ENCODE measurements at regions not wholly inside any gene's neighbourhood (a gene's known extent, or its start where the extent isn't known, plus 50 kb on each side); places are given as distances from the start of the nearest gene placed in this dataset.

- TF ChIP-seq FOXP2 (optimal IDR thresholded peaks at IDR 0.05; ENCODE audit: borderline replicate concordance, extremely low read depth, extremely low read length, insufficient read depth) = no peak
- no peak for TF ChIP-seq TAF1 (IDR thresholded peaks at IDR 0.05; ENCODE audit: borderline replicate concordance, insufficient read depth, low read length)
- TF ChIP-seq, protein P1, sequence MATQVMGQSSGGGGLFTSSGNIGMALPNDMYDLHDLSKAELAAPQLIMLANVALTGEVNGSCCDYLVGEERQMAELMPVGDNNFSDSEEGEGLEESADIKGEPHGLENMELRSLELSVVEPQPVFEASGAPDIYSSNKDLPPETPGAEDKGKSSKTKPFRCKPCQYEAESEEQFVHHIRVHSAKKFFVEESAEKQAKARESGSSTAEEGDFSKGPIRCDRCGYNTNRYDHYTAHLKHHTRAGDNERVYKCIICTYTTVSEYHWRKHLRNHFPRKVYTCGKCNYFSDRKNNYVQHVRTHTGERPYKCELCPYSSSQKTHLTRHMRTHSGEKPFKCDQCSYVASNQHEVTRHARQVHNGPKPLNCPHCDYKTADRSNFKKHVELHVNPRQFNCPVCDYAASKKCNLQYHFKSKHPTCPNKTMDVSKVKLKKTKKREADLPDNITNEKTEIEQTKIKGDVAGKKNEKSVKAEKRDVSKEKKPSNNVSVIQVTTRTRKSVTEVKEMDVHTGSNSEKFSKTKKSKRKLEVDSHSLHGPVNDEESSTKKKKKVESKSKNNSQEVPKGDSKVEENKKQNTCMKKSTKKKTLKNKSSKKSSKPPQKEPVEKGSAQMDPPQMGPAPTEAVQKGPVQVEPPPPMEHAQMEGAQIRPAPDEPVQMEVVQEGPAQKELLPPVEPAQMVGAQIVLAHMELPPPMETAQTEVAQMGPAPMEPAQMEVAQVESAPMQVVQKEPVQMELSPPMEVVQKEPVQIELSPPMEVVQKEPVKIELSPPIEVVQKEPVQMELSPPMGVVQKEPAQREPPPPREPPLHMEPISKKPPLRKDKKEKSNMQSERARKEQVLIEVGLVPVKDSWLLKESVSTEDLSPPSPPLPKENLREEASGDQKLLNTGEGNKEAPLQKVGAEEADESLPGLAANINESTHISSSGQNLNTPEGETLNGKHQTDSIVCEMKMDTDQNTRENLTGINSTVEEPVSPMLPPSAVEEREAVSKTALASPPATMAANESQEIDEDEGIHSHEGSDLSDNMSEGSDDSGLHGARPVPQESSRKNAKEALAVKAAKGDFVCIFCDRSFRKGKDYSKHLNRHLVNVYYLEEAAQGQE (IDR thresholded peaks at IDR 0.05; ENCODE audit: insufficient read depth in 1 of 2, low read depth in 2 of 2, low read length in 2 of 2) = no peak
- TF ChIP-seq SIN3A (IDR thresholded peaks at IDR 0.05; ENCODE audit: borderline replicate concordance, insufficient read depth, low read length) = no peak
- no peak for TF ChIP-seq POLR2AphosphoS5 (IDR thresholded peaks at IDR 0.05; ENCODE audit: low read depth, low read length)
Observed at GRCh38 chr18:78208461-78208860, 771.2 kb upstream of the SALL3 start.

- TF ChIP-seq POLR2AphosphoS5 (IDR thresholded peaks at IDR 0.05; ENCODE audit: low read depth, low read length) = no peak
- no peak for TF ChIP-seq SIN3A (IDR thresholded peaks at IDR 0.05; ENCODE audit: borderline replicate concordance, insufficient read depth, low read length)
- no peak for TF ChIP-seq FOXP2 (optimal IDR thresholded peaks at IDR 0.05; ENCODE audit: borderline replicate concordance, extremely low read depth, extremely low read length, insufficient read depth)
- TF ChIP-seq TAF1 (IDR thresholded peaks at IDR 0.05; ENCODE audit: borderline replicate concordance, insufficient read depth, low read length) = no peak
- TF ChIP-seq, protein P1 (IDR thresholded peaks at IDR 0.05; ENCODE audit: insufficient read depth in 1 of 2, low read depth in 2 of 2, low read length in 2 of 2) = no peak
Observed at GRCh38 chr18:78213361-78213994, 766.1 kb upstream of the SALL3 start.

DNA sequence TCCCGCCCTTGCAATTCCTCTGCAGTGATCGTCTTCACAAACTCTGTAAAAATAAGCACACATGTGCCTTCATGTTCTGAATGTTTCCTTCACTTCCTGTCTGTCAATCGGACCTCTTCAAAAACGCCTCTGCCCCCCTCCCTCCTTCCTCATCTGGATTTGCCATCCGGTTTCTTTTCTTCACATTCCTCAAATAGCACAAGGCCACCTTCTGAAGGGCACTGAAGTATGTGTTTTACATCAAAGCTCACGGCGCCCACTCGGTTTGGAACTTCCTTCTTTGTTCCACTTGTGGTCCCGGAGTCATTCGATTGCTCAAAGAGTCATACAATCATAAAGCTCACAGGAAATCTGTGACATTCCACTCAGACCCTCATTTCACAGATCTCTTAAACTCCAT, 758.1 kb upstream of the SALL3 start:
- TF ChIP-seq SIN3A (IDR thresholded peaks at IDR 0.05; ENCODE audit: borderline replicate concordance, insufficient read depth, low read length) (no peak), POLR2AphosphoS5 (IDR thresholded peaks at IDR 0.05; ENCODE audit: low read depth, low read length) (no peak), TAF1 (IDR thresholded peaks at IDR 0.05; ENCODE audit: borderline replicate concordance, insufficient read depth, low read length) (no peak), FOXP2 (optimal IDR thresholded peaks at IDR 0.05; ENCODE audit: borderline replicate concordance, extremely low read depth, extremely low read length, insufficient read depth) (no peak)
- TF ChIP-seq, protein P1 (IDR thresholded peaks at IDR 0.05; ENCODE audit: insufficient read depth in 1 of 2, low read depth in 2 of 2, low read length in 2 of 2) = no peak

DNA sequence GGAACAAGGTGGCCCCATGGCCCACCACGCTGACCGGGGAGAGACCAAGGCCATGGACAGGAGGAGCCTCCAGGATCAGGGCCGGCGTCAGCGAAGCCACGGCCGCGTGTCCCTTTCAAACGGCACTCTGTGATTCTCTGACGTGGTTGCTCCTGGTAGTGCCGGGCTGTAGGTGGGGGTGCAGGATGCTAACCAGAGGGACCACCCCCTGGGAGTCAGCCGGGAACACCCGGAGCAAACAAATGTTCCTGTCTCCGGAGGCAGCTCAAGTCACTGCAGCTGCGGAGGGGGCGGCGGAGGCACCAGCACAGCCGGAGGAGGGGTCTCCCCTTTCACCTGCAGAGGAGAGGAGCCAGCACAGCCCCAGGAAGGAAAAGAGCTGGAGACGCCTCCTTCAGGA, 750.6 kb upstream of the SALL3 start:
- TF ChIP-seq, protein P1 (IDR thresholded peaks at IDR 0.05; ENCODE audit: insufficient read depth in 1 of 2, low read depth in 2 of 2, low read length in 2 of 2) = no peak
- TF ChIP-seq TAF1 (IDR thresholded peaks at IDR 0.05; ENCODE audit: borderline replicate concordance, insufficient read depth, low read length) (no peak), SIN3A (IDR thresholded peaks at IDR 0.05; ENCODE audit: borderline replicate concordance, insufficient read depth, low read length) (no peak), FOXP2 (optimal IDR thresholded peaks at IDR 0.05; ENCODE audit: borderline replicate concordance, extremely low read depth, extremely low read length, insufficient read depth) (no peak), POLR2AphosphoS5 (IDR thresholded peaks at IDR 0.05; ENCODE audit: low read depth, low read length) (no peak)
